Type B pancreatic cell (in vitro differentiated cells): ENCODE measurements at regions not wholly inside any gene's neighbourhood (a gene's known extent, or its start where the extent isn't known, plus 50 kb on each side); places are given as distances from the start of the nearest gene placed in this dataset.

Experiments used
- DNase-seq: peaks from one replicate; pipeline ENCODE4 v3.0.0; 2021; ENCODE audit warnings: mixed read lengths; ENCODE audit not compliant: unreplicated experiment; ENCODE audit errors: extremely low spot score
- H3K27ac Mint-ChIP-seq: 2 replicates; pipeline ENCODE4 v1.8.0; 2021; ENCODE audit warnings: mild to moderate bottlenecking, mixed read lengths
- H3K27me3 Mint-ChIP-seq: 2 replicates; pipeline ENCODE4 v1.8.0; 2021; ENCODE audit warnings: mixed read lengths
- H3K36me3 Mint-ChIP-seq: 2 replicates; pipeline ENCODE4 v1.8.0; 2021; ENCODE audit warnings: mixed read lengths
- H3K4me1 Mint-ChIP-seq: one replicate; pipeline ENCODE4 v1.8.0; 2021; ENCODE audit warnings: mixed read lengths; ENCODE audit not compliant: unreplicated experiment
- H3K4me3 Mint-ChIP-seq: 2 replicates; pipeline ENCODE4 v1.8.0; 2021; ENCODE audit warnings: mild to moderate bottlenecking, mixed read lengths
- H3K9me3 Mint-ChIP-seq: 2 replicates; pipeline ENCODE4 v1.8.0; 2021; ENCODE audit warnings: mixed read lengths
- CTCF ChIP-seq: fragments of 200-600 bp; sonication (generic); conservative IDR thresholded peaks from 2 replicates; pipeline ENCODE4 v1.5.0; 2021; ENCODE audit warnings: antibody characterized with exemption, mild to moderate bottlenecking

- no peaks in the 10 kb centered on the region for H3K9me3 Mint-ChIP-seq
- no peaks in the 10 kb centered on the region for H3K36me3 Mint-ChIP-seq
- no peak overlapping the region for H3K4me3 Mint-ChIP-seq
- peaks cover 29% of the 10 kb centered on the region for H3K27me3 Mint-ChIP-seq
- peaks cover 42% of the 10 kb centered on the region for H3K4me1 Mint-ChIP-seq
- peak overlapping the region; percentile 90 for H3K27ac Mint-ChIP-seq
- TF ChIP-seq CTCF = no peak
- DNase-seq = peak; percentile 49
These were observed 416.1 kb downstream of the MN1 start for GRCh38 chr22:27385261-27385998.

GRCh38 chr22:27386186-27386585 lies 415.4 kb downstream of the MN1 start:
- Mint-ChIP-seq H3K36me3 (no peaks in the 10 kb centered on the region), H3K4me3 (peak overlapping the region; percentile 51), H3K27me3 (peaks cover 34% of the 10 kb centered on the region), H3K9me3 (no peaks in the 10 kb centered on the region), H3K27ac (peak overlapping the region; percentile 90), H3K4me1 (peaks cover 42% of the 10 kb centered on the region)
- DNase-seq = peak; percentile 65
- no peak for TF ChIP-seq CTCF

GRCh38 chr22:27387561-27387960 lies 414.0 kb downstream of the MN1 start:
- Mint-ChIP-seq H3K36me3 (no peaks in the 10 kb centered on the region), H3K27me3 (peaks cover 33% of the 10 kb centered on the region), H3K27ac (peak overlapping the region; percentile 63), H3K4me1 (peaks cover 39% of the 10 kb centered on the region), H3K9me3 (no peaks in the 10 kb centered on the region), H3K4me3 (no peak overlapping the region)
- DNase-seq = peak; percentile 29
- TF ChIP-seq CTCF = no peak

GRCh38 chr22:27388090-27388600 lies 413.4 kb downstream of the MN1 start:
- peaks cover 39% of the 10 kb centered on the region for H3K4me1 Mint-ChIP-seq
- DNase-seq = peak; percentile 64
- peaks cover 33% of the 10 kb centered on the region for H3K27me3 Mint-ChIP-seq
- TF ChIP-seq CTCF = no peak
- H3K36me3 Mint-ChIP-seq = no peaks in the 10 kb centered on the region
- no peak overlapping the region for H3K4me3 Mint-ChIP-seq
- no peaks in the 10 kb centered on the region for H3K9me3 Mint-ChIP-seq
- peak overlapping the region; percentile 72 for H3K27ac Mint-ChIP-seq

GRCh38 chr22:27389727-27390075 lies 411.9 kb downstream of the MN1 start:
- Mint-ChIP-seq H3K9me3 (no peaks in the 10 kb centered on the region), H3K4me3 (no peak overlapping the region), H3K4me1 (peaks cover 39% of the 10 kb centered on the region), H3K27ac (no peak overlapping the region), H3K36me3 (no peaks in the 10 kb centered on the region), H3K27me3 (peaks cover 33% of the 10 kb centered on the region)
- TF ChIP-seq CTCF = no peak
- no peak for DNase-seq
